Stimulated activated CD8-positive, alpha-beta memory T cell treated with anti-CD3 and anti-CD28 coated beads, Interleukin-12 subunit alpha, Interleukin-12 subunit beta, amount 100 ng/mL, for 4 hours (primary cell): ENCODE measurements at regions not wholly inside any gene's neighbourhood (a gene's known extent, or its start where the extent isn't known, plus 50 kb on each side); places are given as distances from the start of the nearest gene placed in this dataset.
"Not testable (repeated sequence)": the region's sequence is repeated elsewhere in the genome, so short reads cannot be mapped to it uniquely, and the experiment has no call there.

Source experiments
- DNase-seq: peaks from one replicate; pipeline ENCODE4 v3.0.0-alpha.2; 2020; ENCODE audit warnings: low read depth

DNA sequence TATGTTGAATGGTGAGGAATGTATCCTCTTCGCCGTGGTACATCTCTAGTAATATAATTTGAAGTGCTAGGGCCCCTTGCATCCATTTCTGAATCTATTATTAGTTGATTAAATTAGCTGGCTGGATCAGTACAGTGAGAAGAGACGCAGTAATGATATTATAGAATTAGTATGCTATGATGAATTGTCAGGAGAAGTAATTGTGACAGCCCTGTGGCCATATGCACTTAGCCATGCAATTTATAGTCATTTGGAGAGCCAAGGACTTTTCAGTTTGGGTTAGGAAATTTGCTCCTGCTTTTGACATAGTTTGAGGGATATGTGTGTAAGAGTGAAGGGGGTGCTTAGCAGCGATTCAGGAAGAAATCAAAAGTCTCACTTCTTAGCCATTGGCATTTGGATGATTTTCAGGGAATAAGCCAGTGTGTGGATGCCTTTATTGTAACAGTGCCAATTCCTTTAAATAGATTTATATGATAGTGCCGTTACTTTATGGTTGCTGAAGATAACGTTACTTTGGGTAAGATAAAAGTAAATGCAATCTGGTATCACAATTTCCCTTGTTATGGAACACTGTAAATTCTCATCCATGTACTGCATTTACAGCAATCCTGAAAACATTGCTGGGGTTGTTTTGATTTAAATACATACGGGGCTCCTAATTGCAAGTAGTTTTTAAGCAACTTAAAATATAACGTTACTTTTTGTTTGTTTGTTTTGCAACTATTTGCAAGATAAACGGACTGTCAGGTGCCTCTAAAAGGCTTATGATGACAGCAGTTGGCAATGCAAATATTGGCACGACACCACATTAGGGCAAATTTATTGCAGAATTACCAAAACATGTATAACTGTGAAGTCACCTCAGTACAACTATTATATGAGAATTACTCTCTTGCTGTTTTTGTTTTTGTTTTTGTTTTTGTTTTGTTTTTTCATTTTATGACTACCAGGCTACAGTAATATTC lies 875.4 kb upstream of the WWC1 start:
- DNase-seq: no peak

DNA sequence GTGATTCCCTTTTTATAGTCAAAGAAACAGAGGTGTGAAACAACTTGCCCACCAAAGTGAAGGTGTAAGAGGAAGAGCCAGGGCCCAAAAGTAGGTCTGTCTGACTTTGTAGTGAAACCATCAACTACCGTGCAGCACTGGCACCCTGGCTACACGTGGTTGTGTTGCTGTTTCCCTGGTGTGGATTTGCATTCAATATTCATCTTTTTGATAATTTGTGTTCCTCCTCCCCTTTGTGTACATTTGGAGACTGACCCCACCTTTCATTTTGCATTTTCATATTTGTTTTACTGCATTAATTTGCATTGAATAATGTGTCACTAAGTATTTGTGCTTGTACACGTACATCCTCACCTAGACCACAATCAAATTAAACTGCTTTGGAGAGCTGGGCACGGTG lies 873.8 kb upstream of the WWC1 start:
- DNase-seq: no peak

DNA sequence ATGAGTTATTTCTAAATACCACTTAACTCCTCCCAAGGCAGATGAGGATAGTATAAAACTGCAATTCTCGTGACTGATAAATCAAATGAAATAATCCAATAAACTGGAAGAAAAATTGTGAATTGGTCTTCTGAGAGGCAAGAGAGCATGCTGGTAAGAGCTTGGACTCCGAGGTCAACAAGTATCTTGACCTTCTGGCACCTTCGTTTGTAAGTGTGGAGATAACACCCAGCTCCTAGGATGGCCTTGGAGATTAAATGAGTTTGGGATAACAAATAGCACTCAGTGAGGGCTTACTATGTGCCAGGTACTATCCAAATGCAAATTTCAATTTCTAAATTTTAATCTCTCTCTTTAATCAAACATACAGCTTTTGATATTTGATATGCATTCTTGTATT lies 866.3 kb upstream of the WWC1 start:
- DNase-seq: no peak

DNA sequence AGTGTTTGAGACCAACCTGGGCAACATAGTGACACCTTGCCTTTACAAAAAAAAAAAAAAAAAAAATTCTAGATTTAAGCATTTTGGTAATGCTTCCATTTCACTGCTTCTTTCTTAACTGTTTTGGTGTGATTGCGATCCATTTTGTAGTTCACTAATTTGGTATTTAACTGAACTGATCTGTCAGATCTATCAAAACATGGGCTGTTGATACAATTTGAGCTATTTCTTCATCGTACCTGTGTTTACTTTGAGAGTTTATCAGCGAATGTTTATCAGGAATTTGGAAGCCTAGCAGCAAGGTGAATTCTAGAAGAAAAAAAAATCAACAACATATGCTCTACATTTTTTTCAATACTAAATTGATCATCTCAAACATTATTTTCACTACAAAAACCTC lies 864.9 kb upstream of the WWC1 start:
- DNase-seq: no peak

DNA sequence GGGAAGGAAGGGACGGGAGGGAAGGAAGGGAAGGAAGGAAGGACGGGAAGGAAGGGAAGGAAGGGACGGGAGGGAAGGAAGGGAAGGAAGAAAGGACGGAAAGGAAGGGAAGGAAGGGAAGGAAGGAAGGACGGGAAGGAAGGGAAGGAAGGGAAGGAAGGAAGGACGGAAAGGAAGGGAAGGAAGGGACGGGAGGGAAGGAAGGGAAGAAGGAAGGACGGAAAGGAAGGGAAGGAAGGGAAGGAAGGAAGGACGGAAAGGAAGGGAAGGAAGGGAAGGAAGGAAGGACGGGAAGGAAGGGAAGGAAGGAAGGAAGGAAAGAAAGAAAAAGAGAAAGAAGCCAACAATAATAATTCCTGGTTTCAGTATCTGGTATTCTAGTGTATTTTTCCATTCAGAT lies 863.8 kb upstream of the WWC1 start:
- not testable (repeated sequence) for DNase-seq

DNA sequence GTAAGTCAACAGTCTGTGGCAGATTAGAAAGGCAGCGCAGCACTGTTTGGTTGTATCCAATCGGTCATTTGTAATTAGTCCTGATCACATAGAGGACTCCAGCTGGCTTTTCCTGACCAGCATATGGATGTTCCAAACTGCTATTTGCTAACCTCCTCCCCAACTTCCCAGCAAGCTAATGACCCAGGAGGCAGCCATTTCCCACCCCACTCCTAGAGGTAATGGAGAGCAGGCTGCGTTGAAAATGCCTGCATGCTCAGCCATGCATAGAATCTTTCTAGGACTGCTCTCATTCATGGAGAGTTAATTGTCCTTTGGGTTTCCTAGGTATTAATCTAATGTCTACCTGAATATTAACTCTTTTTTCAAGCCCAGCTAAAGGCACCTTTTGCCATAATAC lies 850.6 kb upstream of the WWC1 start:
- no peak for DNase-seq

DNA sequence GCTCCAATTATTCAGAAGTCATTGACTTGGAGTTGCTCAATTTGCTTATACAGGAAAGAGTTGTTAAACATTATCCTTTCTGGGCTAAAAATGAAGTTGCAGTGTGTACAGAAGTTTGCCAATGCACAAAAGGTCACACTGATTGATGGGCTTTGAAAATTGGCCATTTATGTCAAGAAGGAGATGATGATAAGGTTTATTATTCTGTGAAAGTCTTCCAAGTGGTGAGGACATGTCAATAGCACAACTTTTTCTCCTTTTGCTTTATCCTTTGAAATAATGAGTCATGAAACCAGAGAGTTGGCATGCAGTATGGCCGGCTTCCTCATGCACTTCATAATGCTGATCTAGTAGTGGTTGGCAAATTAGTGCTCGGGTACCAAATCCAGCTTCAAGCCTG lies 848.5 kb upstream of the WWC1 start:
- no peak for DNase-seq

DNA sequence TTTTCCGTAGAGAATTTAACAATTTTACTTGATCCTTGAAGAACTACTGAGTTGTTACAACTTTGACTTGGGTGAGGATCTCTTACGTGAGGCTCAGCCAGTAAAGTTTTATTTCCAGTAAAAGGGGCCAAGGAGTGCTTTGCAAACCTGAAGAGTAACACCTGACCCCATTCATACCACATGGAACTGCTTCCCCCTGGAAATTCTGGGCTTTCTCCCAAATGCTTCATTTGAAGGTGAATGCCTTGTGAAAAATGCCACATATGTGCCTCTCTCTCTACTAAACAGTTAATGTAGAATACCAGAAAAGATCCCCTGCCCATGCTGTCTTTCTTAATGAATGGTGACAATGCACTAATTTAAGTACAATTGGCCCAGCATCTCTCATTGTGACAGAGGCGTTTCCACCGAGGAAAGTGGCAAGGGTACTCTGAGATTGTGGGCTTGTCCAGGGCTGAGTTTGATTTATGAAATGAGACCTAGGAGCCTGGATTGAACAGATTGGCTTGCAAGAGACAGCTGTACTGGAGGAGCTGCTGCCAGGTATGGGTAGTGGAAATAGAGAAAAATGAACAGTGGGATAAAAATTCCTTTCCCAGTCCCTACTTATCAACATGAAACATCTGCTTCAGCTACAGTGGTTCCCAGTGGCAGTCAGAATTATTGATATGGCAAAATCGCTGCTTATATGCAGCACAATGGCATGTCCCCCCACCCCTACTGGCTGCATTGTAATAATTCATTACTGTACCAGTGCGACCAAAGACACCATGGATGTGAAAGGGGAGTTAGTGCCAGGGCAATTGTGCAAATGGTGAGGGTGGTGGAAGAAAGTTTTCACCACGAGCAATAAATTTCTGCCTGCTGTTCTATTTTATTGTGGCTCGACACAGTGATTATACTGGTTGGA lies 843.7 kb upstream of the WWC1 start:
- no peak for DNase-seq

DNA sequence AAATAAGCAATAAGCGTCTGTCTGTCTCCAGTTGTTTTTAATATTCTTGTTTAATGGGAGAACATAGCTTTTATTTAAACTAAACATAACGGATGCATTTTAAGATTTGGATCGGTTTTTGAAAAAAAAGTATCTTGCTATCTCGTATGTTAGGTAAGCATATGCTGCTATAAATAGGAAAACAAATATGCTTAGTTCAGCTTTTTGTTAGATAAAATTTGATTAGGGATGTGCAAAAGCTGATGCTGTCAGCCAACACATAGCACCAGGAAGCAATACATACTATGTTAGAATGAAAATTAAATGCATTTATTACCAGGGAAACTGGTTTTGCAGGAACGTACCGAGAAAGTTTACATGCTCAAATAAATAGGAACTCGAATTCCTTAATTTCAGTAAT lies 843.1 kb upstream of the WWC1 start:
- no peak for DNase-seq

DNA sequence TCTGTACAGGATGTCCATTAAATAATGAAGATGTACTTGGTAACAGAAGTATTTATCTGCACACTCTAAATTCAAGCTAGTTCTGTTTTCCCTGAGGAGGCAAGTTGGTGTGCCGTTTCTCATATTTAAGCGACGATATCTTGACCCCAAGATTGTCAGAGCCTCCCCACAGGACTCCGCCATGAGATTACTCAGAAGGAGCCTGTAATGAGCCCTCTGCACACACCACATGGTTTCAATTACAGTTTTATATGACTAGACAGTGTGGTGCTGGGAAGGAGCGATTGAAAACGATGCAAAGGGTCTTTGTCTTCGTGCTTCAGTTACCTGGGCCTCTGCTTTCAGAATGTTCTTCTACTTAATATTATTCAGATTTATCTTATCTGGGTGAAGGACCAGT lies 840.4 kb upstream of the WWC1 start:
- DNase-seq: no peak

DNA sequence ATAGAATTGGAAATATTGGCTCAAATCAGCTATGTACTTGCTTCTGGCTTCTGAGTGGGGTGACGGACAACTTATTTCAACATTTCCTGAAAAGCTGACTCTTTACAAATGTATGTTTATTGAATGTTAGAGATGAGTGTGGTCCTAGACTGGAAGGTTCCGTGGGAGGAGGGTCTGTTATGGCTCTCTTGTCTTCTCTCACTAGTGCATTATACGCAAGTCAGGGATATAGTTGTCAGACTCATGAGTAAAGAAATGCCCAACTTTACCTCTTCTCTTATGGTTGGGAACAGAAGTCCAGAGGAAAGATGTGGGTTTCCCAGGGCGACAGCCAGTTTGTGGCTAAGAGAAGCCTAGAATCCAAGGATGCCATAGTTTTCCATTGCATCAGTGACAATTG lies 839.3 kb upstream of the WWC1 start:
- no peak for DNase-seq

DNA sequence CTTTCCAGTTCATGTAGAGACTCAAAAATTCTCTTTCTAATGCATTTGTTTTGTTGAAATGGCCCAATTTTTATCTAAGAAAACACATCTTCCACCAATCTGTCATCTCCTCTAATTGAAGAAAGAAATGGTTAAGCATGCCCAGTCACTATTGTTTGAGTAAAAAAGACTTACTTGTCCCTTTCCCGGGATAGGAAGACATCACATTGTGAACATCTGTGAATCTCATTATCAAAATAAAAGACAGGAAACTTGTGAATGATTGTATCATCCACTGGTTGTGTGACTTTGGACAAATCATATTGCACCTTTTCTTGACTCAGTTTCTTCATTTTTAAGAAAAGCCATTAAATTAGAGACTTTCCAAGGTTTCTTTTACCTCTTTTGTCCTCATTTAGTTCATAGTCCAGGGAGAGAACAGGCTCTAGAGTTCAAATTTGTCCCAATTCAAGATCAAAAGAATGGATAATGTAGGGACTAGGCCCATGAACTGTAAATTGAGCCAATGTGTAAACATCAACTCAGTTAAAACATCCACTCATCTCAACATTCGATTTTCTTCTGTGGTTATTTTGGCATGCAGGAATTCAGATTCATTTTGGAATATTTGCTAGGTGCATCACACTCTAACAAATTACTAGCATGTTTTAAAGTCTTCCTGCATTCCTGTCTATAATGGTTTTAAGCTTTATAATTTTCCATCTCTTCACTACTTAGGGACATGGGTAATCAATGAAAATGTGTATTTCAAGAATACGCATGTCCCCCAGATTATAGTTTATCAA lies 838.0 kb upstream of the WWC1 start:
- DNase-seq: no peak

DNA sequence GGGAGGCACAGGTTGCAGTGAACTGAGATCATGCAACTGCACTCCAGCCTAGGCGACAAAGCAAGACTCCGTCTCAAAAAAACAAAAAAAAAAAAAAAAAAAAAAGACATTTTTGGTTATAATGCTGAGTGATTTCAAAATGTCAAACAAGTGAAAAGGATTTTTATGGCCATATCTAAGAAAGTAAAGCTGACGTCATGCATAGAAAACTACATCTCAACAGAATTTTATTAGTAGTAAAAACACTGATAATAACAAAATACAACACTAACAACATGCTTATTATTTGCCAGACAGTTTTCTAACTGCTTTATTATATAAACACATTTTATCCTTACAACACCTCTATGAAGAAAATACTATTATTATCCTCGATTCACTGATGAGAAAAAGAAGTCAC lies 833.0 kb upstream of the WWC1 start:
- DNase-seq: no peak

DNA sequence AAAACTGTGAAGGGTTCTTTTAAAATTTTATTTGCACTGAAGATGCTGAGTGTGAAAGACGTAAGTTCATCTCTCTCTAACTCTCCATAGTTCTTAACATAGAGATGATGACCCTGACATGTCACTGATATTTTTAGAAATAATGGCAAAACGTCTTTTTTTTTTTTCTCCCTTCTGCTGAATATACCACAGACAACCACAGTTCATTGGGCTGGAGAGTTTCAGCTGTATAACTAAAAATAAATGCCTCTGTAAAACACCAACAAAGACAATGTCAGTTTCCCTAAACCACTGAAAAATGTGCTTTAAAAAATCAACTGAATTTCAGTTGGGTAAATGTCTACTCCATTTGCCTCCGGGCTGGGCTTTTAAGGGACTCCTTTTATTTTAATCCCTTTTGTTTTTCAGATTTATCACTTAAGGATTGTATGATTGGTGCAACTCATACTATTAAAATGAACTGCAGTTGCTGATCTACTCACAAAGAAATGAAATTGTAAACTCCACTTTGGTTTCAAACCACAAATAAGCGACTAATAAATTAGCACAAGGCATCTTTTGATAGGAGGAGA lies 830.9 kb upstream of the WWC1 start:
- no peak for DNase-seq

DNA sequence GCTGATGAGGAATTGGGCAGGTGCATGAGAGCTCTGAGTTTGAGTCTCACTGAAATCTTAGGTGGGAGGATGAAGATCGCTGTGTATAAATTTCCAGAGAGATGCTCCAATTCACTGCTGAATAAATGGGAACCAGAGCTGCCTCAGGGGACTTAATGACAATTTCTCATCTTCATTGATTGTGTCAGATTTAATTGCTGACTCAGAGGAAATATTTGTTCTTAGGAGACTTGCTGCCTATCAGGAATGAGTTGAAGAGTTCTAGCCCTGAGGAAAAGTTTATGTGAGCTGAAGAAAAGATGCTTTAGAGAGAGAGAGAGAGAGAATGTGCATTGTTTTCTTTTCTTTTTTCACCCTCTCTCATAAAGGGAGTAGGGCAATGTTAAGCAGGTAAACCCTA lies 827.5 kb upstream of the WWC1 start:
- no peak for DNase-seq

DNA sequence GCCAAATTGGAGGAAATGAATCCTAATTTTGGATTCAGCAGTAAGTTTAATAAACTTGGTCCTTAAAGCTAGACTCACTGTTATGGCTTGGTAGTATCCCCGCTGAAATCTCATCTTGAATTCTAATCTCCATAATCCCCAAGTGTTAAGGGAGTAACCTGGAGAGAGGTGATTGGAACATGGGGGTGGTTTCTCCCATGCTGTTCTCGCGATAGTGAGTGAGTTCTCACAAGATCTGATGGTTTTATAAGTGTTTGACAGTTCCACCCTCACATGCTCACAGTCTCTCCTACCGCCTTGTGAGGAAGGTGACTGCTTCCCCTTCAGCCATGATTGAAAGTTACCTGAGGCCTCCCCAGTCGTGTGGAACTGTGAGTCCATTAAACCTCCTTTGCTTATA lies 824.5 kb upstream of the WWC1 start:
- no peak for DNase-seq

DNA sequence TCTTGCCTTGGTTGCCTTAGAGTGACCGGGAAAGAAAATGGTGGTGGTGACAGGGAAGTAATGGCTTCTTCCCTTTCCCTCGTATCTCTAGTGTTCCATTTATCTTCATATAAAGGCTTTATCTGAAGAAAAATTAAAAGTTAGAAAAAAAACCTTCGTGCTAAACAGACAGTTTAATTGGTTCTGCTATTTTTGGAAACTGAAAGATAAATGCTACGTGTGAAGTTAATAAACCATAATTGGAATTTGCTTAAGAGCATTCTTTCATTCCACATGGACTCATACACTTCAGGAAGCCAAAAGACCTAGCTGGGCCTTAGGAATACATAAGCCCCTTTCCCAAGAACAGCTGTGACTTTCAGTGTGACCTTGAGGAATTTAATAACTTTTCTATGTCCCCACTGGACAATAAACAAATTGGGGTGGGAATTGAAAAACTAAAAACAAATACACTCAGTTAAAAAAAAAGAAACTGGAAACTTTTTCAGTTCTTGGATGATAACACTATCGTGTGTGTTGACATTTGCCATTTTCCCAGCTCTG lies 818.8 kb upstream of the WWC1 start:
- DNase-seq: no peak

DNA sequence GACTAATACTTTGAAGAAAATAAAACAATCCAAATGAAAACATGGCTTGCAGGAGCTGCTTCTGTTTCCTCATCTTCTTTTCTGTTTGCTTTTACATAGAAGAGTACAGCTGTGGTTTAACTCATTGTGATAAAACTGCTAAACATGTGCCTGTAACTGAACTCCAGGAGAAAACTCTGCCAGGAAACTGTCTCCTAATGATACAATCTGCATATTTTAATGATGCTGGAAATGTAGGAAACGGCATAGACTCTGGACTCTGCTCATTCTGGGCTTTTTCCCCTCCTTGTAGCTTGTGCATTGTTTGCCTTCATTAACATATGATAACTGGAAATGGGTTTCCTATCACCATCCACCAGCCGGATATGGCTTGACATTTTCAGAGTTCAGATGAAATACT lies 813.3 kb upstream of the WWC1 start:
- no peak for DNase-seq

DNA sequence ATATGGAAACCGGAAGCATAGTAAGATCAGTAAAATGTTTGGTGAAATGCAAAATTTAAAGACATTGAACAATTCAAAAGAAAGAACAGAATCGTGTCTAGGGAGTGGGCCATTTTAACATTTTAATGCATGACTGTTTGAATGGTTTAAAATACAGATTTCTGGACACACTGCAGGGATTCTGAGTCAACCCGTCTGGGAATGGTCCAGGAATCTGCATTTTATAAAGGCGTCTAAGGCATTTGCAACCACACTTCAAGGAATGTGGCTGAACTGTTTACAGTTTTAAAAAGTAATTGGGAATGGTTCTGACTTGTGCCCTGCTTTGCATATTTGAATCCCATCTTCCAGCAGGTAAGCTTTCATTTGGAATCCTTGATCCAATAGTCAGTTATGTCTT lies 811.7 kb upstream of the WWC1 start:
- no peak for DNase-seq

DNA sequence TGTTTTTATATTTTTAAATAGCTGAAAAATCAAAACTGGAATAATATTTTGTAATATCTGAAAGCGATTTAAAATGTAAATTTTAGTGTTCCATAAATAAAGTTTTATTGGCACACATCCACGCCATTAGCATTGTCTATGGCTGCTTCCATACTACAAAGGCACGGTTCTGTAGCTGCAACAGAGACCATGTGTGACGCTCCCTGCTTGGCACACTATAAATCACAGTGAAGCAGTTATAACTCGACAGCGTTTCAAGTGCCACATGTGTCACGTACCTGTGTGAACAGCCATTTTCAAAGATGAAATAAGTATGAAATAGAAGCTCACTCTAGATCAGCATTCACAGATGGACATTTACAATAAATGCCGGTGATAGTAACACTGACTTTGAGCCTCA lies 810.1 kb upstream of the WWC1 start:
- DNase-seq: no peak

DNA sequence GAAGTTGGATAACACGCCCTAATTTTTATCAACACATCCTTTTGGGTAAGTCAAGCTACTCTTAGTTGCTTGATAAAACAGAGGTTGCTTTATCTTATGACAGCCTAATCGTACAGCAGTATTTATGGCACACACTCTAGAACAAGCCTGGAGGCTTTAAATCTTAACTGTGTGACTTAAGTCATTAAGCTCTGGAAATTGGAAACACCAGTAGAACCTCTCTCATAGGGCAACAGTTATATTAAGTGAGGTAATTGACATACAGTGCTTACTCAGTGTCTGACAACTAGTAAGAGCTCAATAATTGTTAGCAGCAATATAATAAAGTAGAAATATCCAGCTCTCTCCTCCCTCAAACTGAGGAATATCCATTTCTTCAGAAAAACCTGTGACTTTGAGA lies 808.9 kb upstream of the WWC1 start:
- DNase-seq: no peak
